HepG2 (cell line): ENCODE measurements at regions not wholly inside any gene's neighbourhood (a gene's known extent, or its start where the extent isn't known, plus 50 kb on each side); places are given as distances from the start of the nearest gene placed in this dataset.

Experiments
- KLF16 ChIP-seq, 2 experiments: sonication (generic) in 1 of 2; formaldehyde crosslinking in 1 of 2; IDR thresholded peaks; 2 replicates each; pipeline versions ENCODE4 v1.6.1 to v1.8.0; 2016 to 2023; ENCODE audit warnings: missing genetic modification reagents in 2 of 2, missing compliant biosample characterization in 1 of 2
- PCBP1 ChIP-seq: fragments of 200-400 bp; formaldehyde crosslinking; IDR thresholded peaks from 2 replicates; pipeline ENCODE4 v1.6.1; 2017; ENCODE audit warnings: mild to moderate bottlenecking, low read depth, low read length, borderline replicate concordance
- POLR2A ChIP-seq, 2 experiments: IDR thresholded peaks; 2 replicates each; pipeline ENCODE4 v1.6.1; 2011; ENCODE audit warnings: low read depth in 2 of 2, low read length in 2 of 2, mild to moderate bottlenecking in 1 of 2, moderate library complexity in 1 of 2; ENCODE audit not compliant: insufficient read depth in 1 of 2
- RXRA ChIP-seq: sonication (generic); formaldehyde crosslinking; IDR thresholded peaks from 2 replicates; pipeline ENCODE4 v1.5.1; 2020; ENCODE audit warnings: missing genetic modification reagents
- SOX6 ChIP-seq, 2 experiments: fragments of 450-650 bp in 1 of 2; sonication (generic) in 1 of 2; formaldehyde crosslinking in 1 of 2; IDR thresholded peaks; 2 replicates each; pipeline versions ENCODE4 v1.4.0 to v1.6.1; 2017 to 2020; ENCODE audit warnings: antibody characterized with exemption in 1 of 2, mild to moderate bottlenecking in 1 of 2, missing genetic modification reagents in 1 of 2
- SRF ChIP-seq: IDR thresholded peaks from 2 replicates; pipeline ENCODE4 v1.6.1; 2011; ENCODE audit warnings: mild to moderate bottlenecking, low read depth, low read length, moderate library complexity
- ZNF780A ChIP-seq: sonication (generic); formaldehyde crosslinking; IDR thresholded peaks from 2 replicates; pipeline ENCODE4 v1.8.0; 2022; ENCODE audit warnings: mild to moderate bottlenecking, missing genetic modification reagents, moderate library complexity
- ZNF788 ChIP-seq: sonication (generic); formaldehyde crosslinking; IDR thresholded peaks from 2 replicates; pipeline ENCODE4 v1.5.0; 2020; ENCODE audit warnings: mild to moderate bottlenecking, missing genetic modification reagents, borderline replicate concordance
- TF ChIP-seq, protein P1 (sequence below): sonication (generic); formaldehyde crosslinking; IDR thresholded peaks from 2 replicates; pipeline ENCODE4 v1.4.0; 2020; ENCODE audit warnings: missing genetic modification reagents, mild to moderate bottlenecking, borderline replicate concordance

DNA sequence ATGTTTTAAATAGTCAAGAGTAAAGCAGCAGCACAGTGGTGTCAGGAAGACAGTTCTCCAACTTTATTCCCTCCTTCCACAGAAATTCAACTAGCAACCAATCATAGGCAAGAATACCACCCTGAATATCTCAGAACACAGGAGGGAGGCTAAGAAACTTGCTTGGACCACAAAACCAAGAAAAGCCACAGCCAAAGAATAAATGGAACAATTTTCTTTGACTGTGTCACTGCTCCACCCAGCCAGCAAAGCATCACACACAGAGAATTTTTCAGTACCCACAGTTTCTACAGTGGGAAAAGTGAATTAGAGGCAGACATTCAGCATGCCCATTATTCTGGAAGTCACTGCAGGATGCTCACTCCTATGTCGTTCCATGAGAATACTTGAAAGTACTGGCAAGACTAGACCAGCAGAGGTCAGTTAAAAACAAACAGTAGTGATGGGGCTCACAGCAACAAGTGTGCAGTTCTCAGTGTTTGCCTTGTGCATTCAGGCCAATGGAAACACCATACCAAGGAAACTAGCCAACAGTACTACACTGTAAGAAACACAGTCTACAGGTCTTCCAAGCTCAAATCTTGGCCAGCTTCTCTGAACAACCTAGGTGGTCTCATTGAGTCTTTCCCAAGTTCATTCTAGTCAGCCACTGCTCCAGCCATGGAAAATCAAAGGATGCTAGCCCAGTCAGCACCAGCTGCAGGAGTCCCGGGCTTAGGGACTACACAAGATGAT lies 56.8 kb upstream of the FOXG1 start:
- TF ChIP-seq POLR2A (IDR thresholded peaks at IDR 0.05; ENCODE audit: insufficient read depth in 1 of 2, low read depth in 2 of 2, low read length in 2 of 2): no peak
- no peak for TF ChIP-seq ZNF788 (CRISPR knock-in tag)
- TF ChIP-seq ZNF780A (CRISPR knock-in tag): no peak
- TF ChIP-seq KLF16 (CRISPR knock-in tag; IDR thresholded peaks at IDR 0.05): no peak
- TF ChIP-seq SRF: no peak
- no peak for TF ChIP-seq PCBP1
- no peak for TF ChIP-seq RXRA (CRISPR knock-in tag)
- no peak for TF ChIP-seq SOX6 (IDR thresholded peaks at IDR 0.05)
- no peak for TF ChIP-seq SOX6 (CRISPR knock-in tag; IDR thresholded peaks at IDR 0.05)
- TF ChIP-seq, protein P1, sequence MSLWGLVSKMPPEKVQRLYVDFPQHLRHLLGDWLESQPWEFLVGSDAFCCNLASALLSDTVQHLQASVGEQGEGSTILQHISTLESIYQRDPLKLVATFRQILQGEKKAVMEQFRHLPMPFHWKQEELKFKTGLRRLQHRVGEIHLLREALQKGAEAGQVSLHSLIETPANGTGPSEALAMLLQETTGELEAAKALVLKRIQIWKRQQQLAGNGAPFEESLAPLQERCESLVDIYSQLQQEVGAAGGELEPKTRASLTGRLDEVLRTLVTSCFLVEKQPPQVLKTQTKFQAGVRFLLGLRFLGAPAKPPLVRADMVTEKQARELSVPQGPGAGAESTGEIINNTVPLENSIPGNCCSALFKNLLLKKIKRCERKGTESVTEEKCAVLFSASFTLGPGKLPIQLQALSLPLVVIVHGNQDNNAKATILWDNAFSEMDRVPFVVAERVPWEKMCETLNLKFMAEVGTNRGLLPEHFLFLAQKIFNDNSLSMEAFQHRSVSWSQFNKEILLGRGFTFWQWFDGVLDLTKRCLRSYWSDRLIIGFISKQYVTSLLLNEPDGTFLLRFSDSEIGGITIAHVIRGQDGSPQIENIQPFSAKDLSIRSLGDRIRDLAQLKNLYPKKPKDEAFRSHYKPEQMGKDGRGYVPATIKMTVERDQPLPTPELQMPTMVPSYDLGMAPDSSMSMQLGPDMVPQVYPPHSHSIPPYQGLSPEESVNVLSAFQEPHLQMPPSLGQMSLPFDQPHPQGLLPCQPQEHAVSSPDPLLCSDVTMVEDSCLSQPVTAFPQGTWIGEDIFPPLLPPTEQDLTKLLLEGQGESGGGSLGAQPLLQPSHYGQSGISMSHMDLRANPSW (CRISPR knock-in tag): no peak
